ENCODE measurements at regions not wholly inside any gene's neighbourhood (a gene's known extent, or its start where the extent isn't known, plus 50 kb on each side); places are given as distances from the start of the nearest gene placed in this dataset.

DNA sequence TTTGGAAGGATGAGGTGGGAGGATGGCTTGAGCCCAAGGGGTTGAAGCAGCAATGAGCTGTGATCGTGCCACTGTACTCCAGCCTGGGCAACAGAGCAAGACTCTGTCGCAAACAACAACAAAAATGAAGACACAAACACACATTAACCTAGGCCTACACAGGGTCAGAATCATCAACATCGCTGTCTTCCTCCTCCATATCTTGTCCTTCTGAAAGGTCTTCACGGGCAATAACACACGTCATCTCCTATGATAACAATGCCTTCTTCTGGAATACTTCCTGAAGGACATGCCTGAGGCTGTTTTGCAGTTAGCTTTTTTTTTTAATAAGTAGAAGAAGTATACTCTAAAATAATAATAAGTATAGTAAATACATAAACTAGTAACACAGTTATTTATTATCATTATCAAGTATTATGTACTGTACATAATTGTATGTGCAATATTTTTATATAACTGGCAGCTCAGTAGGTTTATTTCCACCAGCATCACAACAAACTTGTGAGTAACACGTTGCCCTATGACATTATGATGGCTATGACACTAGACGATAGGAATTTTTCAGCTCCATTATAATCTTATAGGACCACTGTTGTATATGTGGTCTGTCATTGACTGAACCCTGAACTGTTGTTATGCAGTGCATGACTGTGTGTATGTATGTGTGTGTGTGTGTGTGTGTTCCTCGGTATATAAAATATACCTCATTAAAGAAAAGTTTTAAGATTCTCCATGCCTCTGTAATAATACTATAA, 69.2 kb upstream of the MAML3 start:
- TF ChIP-seq, protein P1, sequence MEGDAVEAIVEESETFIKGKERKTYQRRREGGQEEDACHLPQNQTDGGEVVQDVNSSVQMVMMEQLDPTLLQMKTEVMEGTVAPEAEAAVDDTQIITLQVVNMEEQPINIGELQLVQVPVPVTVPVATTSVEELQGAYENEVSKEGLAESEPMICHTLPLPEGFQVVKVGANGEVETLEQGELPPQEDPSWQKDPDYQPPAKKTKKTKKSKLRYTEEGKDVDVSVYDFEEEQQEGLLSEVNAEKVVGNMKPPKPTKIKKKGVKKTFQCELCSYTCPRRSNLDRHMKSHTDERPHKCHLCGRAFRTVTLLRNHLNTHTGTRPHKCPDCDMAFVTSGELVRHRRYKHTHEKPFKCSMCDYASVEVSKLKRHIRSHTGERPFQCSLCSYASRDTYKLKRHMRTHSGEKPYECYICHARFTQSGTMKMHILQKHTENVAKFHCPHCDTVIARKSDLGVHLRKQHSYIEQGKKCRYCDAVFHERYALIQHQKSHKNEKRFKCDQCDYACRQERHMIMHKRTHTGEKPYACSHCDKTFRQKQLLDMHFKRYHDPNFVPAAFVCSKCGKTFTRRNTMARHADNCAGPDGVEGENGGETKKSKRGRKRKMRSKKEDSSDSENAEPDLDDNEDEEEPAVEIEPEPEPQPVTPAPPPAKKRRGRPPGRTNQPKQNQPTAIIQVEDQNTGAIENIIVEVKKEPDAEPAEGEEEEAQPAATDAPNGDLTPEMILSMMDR (IDR thresholded peaks at IDR 0.05), result no peak
- TF ChIP-seq POLR2A (IDR thresholded peaks at IDR 0.05), result no peak

Measured in right lobe of liver (tissue), 4 donors.